OCI-M1 (cell line): ENCODE measurements at regions not wholly inside any gene's neighbourhood (a gene's known extent, or its start where the extent isn't known, plus 50 kb on each side); places are given as distances from the start of the nearest gene placed in this dataset.

Experiments
- DNase-seq: peaks from one replicate; lab custom pipeline; 2025; lab: John Stamatoyannopoulos, UW

GRCh38 chr6:113600551-113601339, 256.4 kb upstream of the MARCKS start:
- peak; percentile 83 for DNase-seq

DNA sequence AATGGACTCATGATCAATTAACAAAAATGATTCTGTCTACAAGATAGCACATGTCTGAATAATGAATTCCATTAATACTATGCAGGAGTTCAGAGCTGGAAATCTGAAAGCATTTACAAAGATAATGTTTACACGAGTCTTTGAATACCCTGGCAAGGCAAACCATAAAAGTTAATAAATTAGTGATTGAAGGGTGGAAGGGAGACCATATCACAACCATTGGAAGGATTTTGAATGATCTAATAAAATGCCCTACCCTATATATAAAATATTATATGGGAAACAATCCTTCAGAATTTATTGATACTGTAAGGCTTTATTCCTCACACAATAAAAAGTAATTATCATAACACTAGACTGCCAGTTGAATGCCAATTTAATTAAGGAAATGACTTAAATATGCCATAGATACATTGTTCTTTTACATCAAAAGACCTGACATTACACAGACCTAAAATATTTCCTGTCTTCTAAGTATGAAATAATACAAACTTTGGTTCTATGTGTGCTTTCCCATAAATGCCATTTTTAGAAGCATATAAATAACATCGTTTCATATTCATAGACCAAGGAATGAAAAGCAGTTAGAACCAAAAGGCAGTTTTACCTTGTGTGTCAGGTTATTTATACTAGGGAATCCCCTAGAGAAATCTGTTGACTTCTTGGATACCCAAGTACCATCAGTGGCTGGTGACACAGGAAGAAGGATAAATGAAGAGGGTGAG, 249.2 kb upstream of the MARCKS start:
- no peak for DNase-seq

GRCh38 chr6:113610377-113610988, 246.7 kb upstream of the MARCKS start:
- no peak for DNase-seq

- DNase-seq: no peak
Observed at GRCh38 chr6:113616701-113617274, 240.4 kb upstream of the MARCKS start.

DNA sequence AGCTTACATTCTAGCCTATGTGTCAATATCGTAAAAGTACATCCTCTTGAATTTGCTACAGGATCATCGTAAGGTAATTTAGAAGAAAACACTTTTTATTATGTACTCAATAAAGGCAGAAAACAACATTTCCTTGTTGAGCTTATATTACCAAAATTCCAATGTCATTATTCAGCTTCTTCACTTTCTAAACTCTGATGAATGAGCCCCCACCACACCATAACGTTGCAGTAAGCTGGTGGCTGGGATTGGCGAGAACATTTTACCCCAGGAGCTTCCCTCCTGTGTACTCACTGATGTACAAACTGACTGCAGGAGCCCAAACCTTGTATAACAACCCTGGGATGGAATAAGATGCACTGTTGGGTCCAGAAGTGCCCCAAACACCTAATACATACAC, 238.1 kb upstream of the MARCKS start:
- no peak for DNase-seq

DNA sequence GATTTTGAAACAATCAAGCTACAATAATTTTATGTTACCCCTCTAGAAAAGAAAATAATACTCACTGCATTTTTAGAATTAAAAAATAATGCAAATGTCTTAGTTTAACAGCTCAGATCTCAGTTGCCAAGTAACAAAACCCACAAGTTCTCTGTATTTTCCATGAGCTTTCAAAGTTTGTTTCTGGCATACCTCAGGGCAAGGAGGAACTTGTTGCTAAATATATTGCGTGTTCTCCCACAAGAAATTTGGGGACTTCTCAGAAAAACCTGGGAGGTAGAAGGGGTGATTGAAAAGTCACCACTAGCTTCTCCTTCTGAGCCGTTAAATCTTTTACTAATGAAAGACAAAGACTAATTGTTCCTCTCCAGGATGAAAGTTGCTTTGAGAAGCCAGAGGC, 236.8 kb upstream of the MARCKS start:
- DNase-seq: no peak

- DNase-seq: no peak
Observed at GRCh38 chr6:113622254-113622653, 234.9 kb upstream of the MARCKS start.

- no peak for DNase-seq
Observed at GRCh38 chr6:113623129-113623528, 234.0 kb upstream of the MARCKS start.

DNA sequence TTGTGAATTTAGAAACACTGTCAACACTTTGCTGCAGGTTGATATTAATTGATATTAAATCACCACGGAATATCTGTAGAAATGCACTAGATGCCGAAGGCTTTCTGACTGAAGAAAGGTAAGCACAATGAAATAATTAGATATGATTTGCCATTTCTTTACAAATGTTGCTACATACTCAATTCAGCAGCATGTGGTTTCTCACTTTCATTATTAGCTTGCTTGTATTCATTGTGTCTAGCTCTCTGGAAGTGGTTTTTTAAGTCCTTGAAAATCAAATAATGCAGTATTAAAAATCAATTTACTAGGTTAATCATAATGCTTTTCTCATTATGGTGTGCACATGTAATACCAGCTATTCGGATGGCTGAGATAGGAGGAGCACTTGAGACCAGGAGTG, 231.3 kb upstream of the MARCKS start:
- no peak for DNase-seq

DNA sequence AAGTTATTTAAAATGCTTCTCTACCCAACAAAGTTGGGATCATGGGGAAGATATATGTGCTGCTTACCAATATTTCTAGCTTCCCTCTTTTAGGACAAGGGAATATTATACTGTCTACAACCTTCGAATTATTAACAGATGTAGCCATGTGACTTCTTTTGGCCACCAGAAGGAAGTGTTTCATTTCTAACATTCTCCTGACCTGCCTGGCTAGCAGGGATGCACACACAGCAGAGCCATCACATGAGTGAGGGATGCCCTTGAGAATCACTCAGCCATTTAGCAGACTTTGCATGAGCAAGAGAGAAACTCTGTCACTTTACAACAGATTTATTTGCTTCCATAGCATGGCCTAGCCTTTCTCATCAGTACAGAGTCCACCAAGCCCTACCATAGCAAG, 230.7 kb upstream of the MARCKS start:
- DNase-seq: no peak

GRCh38 chr6:113627480-113627879, 229.7 kb upstream of the MARCKS start:
- DNase-seq: no peak

- no peak for DNase-seq
Observed at GRCh38 chr6:113629256-113629655, 227.9 kb upstream of the MARCKS start.

DNA sequence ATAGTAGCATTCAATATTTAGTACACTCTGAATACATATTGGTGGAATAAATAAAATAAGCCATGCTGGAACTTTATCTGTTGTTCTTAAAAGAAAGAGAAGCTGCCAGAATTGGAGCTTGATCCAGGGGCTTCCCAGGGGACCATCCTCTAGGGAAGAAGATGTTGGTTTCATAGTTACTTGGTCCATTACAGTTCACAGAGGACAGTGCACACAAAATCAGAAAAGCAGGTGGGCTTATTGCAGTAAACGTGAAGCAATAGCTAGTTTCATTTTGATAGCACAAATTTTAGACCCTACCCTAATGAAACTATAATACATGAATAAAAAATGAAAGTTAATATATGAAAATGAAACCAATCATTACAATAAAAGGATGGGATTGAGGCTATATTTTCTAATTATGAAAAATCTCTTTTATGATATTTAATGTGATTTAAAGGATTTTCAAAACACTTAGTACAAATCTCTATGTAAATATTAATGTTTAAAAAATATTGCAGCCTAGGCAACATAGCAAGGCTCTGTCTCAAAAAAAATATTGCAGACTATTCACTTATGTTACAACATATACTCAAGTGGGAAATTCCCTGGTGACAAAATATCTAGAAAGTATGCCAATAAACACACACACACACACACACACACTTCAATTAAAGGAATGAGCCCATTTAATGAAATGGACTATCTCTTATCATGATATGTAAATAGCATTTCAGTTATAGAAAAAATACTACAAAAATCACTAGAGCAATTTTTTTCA, 227.0 kb upstream of the MARCKS start:
- no peak for DNase-seq

DNA sequence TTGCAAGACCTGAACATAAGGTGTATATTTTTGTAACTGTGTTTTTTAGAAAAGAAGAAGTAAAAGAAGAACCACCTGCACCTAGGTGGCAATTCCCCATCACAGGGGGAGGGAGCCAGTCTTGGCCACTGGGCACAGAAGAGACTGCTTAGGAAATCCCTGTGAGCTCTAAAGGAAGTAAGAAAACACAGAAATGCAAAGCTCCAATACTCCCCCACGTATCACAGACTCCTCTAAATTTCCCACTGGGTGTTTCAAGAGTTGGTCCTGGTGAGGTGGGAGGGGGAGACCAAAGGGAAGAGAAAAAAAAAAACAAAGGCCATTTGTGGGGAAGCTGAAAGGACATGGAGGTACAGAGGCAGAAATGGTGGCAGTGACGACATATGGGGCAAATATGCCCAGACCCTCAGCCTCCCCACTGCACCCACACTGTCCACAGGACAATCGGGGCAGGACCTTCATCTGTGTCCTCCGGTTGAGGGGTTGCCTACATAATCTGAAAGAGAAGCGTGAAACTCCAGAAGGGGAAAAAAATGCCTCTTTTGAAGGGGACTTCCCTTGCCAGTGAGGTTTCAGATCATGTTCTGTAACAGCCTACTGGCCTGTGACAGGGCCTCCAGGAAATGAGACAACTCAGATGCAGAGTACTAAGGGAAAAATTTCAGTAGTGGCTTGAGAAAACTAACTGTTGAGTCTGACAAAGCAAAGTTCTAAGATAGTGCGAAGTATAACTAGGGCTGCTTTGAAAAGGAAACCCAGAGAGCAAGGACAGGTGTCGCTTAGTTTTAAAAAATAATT, 226.2 kb upstream of the MARCKS start:
- DNase-seq: no peak

DNA sequence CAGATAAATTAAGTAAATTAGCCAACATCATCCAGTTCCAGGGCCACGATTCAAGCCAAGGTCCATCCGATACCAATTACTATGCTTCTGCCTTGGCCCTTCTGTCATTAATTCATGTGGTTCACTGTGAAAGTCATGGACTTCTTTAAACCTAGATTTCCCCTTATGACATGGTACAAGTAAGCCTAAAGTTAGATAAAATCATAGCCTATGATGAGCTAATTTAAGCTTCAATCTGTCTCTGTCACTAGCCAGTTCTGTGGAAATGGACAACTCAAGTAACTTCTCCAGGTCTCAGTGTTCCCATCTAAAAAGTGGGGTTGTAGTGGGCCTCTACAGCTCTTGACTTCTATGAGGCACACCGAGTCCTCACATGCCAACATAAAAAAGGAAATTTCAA, 225.5 kb upstream of the MARCKS start:
- DNase-seq: no peak

- no peak for DNase-seq
Observed at GRCh38 chr6:113632220-113632864, 224.8 kb upstream of the MARCKS start.

GRCh38 chr6:113633638-113634037, 223.5 kb upstream of the MARCKS start:
- DNase-seq: no peak

- peak; percentile 52 for DNase-seq
Observed at GRCh38 chr6:113634352-113635163, 222.6 kb upstream of the MARCKS start.

GRCh38 chr6:113635222-113635986, 221.7 kb upstream of the MARCKS start:
- no peak for DNase-seq
